ENCODE measurements at regions not wholly inside any gene's neighbourhood (a gene's known extent, or its start where the extent isn't known, plus 50 kb on each side); places are given as distances from the start of the nearest gene placed in this dataset.

- TF ChIP-seq CTCF (IDR thresholded peaks at IDR 0.05) (no peak), ZFX (IDR thresholded peaks at IDR 0.05; ENCODE audit: borderline replicate concordance) (no peak)
Measured at GRCh38 chr7:112962815-112963214, 123.8 kb downstream of the GPR85 start.

All from 22Rv1 (cell line).